Caki2 (cell line): ENCODE measurements at regions not wholly inside any gene's neighbourhood (a gene's known extent, or its start where the extent isn't known, plus 50 kb on each side); places are given as distances from the start of the nearest gene placed in this dataset.

Experiments
- DNase-seq: peaks from one replicate; pipeline ENCODE4 v3.0.0-alpha.2; 2015; ENCODE audit warnings: low read depth
- in situ Hi-C: cut with HindIII; loops from 2 replicates; pipeline ENCODE4 v1.10.0; 2016; ENCODE audit warnings: low sequenced_read_pairs, low pct_unique_long_range_greater_than_20kb, mixed read lengths

DNA sequence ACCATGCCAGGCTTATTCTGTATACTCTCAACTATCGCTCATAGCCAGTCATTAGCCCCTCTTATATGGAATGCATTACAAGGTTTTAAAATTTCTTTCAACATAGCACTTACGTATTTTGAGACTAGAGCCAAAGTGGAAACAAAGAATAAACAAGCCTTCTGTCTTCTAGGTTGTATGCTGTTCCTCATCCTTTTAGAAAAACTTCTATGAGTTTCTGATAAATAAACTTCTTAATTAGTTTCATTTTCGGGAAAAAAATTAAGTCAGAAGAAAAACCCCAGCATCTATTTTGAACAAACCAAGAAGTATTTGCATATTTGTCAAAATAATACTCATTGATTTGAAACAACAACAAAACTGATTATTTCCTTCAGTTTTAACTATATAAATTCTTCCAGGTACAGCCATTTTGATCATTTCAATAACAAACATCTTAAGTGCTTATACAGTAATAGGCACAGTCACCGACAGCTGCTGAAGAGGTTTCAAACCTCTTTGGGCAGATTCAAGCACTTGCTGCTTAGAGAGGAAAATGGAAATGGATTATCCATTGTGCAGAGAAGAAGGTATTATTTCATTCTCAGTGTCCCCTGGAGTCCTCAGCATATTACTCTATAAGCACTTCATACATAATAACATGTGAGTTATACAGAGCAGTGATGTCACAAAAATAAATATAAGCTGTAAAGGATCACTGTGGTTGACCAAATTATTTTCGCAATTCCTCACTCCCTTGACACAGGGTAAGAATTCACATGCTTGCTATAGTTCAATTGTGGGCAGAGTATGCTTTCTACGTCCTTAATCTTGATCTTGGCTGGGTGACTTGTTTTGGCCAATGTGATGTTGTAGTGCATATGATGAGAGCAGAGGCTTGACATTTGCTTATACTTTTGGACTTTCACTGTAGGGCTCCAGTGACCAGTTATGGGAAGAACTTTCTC lies 833.8 kb downstream of the TRIB2 start:
- no peak for DNase-seq
- in situ Hi-C loops, result no loop called here

DNA sequence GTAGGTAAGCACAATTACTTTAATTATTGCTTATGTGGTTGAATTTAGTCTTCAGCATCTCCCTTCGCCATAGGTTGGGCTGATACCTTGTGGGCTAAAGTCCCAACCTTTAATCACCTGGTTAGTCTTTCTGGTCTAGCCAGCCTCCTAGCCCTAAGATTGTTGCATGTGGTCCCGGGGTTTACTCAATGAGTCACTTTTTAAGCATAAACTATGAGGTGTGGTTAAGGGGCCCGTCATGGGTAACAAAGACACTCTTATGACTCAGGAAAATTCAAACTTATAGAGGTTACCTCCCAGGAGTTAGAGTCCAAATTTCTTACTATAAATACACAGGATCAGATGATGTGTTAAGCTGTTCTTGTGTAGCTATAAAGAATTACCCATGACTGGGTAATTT lies 841.6 kb downstream of the TRIB2 start:
- in situ Hi-C loops, result no loop called here
- DNase-seq, result peak; percentile 83

DNA sequence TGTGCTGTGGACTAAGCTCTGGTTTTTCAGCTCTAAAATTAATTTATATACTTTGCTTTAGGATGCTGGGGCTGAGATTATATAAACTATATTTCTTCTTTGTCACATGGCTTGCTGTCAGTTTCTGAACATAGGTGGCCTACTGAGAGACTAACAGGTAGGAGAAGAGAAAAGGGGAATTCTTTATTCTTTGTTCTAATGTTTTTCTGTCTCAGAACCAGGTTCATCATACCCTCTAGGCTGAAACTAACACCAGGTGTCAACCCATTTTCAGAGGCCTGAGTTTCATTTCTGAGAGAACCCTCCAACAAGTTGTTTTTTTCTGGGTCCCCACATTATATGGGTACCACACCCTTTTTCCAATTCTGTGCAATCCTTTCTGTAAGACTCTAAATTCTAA lies 843.6 kb downstream of the TRIB2 start:
- in situ Hi-C loops, result no loop called here
- DNase-seq, result no peak

DNA sequence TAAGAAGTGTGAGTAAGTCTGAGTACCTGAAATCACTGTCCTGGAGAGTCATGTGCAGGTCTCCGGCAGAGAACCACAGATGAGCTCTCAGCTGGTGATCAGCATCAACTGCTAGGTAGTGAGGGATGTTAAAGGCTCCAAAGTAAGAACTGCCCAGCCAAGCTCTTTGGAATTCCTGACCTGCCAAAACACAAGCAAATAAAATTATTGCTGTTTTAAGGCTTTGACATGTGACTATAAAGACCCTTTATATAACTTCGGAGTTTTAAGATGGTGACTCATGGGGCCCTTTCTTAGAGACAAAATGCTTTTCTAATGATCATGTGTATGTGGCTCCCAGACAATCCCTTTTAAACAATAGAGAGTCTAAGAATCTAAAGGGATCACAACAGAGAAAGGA lies 855.7 kb downstream of the TRIB2 start:
- DNase-seq, result no peak
- in situ Hi-C loops, result no loop called here

DNA sequence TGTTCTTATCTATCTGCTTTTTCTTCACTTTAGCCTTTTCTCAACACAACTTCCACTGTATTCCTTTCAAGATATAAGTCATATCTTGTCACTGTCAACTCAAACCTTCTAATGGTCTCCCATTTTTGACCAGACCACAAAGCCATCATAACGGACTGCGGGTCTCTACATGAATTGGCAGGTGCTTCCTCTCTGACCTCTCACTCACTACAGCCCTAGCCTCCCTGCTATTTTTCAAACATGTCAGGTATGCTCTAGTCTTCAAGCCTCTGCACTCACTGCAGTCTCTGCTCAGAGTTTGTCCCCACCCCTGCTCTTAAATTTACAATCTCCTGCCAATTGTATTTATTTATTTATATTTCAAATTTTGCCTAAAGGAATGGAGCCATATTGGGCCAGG lies 858.1 kb downstream of the TRIB2 start:
- DNase-seq, result no peak
- in situ Hi-C loops, result no loop called here

DNA sequence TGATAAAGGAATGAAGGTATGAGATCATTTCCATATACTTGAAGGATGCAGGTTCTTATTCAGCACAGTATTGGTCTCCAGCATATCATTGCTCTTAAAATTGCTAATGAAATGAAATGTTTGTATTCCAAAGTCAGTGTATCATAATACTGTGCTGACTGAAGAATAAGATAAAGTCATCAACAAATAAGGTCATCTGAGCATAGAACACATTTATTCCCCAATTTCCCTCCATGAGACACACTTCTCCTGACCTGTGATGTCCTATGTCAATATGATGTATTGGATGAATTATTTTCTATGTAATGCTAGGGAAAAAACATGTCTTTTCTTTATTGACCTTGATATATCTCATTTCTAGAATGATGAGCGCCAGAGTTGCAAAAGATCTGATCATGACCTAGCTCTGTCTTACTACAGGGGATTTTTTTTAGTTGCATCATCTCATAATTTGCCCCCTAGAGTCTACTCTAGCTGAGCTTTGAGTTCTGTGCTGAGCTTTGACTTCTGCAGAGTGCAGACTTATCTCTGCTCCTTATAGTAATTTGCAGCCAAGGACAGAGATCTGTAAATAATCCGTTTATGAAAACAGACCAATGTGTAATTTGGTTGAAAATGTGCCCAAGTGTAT lies 859.8 kb downstream of the TRIB2 start:
- in situ Hi-C loops, result no loop called here
- DNase-seq, result no peak

DNA sequence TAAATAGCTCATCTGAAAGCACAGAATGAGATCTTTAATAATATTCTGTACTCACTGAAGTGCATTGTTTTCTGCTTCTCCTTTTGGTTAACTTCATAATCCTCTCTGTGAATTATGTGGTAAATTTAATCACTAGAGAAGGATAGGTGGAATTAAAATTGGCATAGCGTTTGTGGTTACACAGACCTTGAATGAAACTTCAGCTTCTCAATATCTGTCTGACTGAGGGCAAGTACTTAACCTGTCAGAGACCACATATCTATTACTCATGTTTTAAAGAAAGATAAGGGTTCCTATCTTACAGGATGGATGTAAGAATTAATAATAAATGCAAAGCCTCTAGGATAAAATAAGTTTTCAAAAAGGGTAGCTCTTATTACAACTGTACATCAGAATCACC lies 861.8 kb downstream of the TRIB2 start:
- DNase-seq, result no peak
- in situ Hi-C loops, result no loop called here

DNA sequence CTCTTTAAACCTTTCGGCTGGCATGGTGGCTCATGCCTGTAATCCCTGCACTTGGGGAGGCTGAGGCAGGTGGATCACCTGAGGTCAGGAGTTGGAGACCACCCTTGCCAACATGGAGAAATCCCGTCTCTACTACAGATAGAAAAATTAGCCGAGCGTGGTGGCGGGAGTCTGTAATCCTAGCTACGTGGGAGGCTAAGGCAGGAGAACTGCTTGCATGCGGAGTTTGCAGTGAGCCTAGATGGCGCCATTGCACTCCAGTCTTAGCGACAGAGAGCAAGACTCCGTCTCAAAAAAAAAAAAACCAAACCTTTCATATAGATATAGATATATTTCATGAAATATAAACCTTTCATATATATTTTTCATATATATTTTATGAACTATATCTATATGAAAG lies 864.7 kb downstream of the TRIB2 start:
- DNase-seq, result no peak
- in situ Hi-C loops, result no loop called here

DNA sequence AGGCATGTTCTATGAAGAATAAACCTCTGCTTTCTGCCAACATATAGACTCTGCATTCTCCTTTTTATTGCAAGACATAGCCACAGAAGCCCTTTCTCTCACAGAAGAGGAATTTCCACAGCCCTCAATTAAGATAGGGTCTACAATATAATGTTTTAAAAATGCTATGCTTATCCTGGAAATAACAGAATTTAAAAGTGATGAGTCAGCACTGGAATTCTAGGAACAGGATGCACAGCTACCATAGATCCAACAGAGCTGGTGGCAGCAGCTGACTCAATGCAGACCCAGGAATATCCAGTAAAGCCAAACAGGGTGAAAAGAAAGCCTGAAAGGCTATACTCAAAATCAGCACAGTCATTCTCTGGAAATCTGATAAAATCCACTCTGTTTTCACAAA lies 866.9 kb downstream of the TRIB2 start:
- in situ Hi-C loops, result no loop called here
- no peak for DNase-seq

DNA sequence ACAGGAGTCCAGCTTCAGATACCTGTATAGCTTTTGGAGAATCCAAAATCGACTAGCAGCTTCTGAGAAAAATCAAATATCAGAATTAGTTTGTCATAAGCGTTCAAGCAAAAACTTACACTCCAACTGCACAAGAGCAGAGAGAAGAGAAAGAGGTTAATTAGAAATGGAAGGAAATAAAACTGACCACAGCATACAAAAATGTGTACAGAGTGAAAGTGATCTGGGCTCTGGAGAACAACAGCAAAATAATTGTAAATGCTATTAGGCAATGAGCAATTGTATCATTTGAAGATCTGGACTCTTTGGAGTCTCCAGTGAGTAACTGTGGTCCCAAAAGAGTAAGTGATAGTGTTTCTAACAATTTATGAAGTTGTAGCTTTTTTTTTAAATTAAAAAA lies 867.3 kb downstream of the TRIB2 start:
- DNase-seq, result no peak
- in situ Hi-C loops, result no loop called here

DNA sequence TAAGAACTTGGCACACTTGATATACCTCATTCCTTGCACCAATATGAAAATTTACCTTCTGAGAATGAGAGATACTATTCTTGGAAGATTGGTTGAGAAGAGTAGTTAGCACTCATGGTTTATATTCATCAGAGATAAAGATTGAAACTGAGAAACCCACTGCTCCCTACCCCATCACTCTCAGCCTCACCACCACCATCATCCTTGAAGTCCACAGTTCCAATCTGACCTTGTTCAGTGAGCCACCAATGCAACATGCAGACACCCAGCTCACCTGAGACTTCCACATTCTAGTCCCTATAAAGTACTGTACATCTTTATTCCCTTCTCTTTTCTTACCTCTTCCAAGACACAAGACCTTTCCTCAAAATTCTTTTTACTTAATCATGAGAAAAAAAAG lies 869.0 kb downstream of the TRIB2 start:
- in situ Hi-C loops, result no loop called here
- DNase-seq, result no peak

DNA sequence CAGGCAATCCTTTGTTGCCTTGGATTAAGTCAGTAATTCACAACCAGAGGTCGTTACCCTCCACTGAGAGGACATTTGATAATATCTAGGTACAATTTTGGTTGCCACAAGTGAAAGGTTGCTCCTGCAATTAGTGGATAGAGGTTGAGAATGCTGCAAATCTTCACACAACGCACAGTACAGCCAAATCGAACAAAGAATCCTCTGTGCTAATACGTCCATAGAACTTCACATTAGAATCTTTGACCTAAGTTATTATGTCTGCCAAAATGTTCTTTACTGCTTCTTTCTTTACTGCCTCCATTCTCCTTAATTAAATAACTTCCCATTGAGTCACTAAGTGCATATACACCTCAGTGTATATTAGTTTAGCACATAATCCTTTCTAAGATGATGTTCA lies 879.5 kb downstream of the TRIB2 start:
- in situ Hi-C loops, result no loop called here
- DNase-seq, result no peak

DNA sequence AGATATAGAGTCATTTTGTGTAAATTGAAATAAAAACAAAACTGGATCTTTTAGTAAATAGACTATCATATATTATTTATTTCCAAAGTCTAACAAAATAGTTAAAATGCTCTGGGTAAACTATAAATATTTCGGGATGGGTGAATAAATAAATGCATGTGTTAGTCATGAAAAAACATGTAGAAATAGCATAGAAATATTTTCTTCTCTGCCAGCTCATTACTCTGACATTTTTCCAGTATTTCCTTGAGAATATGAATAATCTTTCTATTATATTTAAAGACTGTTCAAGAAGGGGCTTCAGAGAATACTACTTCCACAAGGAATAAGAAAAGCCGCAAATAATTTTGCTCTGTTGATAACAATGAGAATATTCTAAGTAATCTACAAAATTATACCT lies 880.4 kb downstream of the TRIB2 start:
- in situ Hi-C loops, result no loop called here
- DNase-seq, result no peak

DNA sequence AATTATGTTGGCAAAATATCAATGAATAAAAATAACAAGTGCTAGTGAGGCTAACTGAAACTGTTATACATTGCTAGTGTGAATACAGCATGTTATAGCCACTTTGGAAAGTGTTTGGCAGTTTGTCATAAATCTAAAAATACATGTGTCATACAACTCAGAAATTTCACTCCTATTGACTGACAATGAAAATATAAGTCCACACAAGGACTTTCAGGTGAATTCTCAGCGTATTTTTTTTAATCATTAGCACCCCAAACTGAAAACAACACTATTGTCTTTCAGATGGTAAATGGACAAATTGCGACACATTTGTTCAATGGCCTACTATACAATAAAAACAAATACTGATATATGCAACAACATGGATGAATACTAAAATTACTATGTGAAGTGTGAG lies 884.8 kb downstream of the TRIB2 start:
- DNase-seq, result no peak
- in situ Hi-C loops, result no loop called here

DNA sequence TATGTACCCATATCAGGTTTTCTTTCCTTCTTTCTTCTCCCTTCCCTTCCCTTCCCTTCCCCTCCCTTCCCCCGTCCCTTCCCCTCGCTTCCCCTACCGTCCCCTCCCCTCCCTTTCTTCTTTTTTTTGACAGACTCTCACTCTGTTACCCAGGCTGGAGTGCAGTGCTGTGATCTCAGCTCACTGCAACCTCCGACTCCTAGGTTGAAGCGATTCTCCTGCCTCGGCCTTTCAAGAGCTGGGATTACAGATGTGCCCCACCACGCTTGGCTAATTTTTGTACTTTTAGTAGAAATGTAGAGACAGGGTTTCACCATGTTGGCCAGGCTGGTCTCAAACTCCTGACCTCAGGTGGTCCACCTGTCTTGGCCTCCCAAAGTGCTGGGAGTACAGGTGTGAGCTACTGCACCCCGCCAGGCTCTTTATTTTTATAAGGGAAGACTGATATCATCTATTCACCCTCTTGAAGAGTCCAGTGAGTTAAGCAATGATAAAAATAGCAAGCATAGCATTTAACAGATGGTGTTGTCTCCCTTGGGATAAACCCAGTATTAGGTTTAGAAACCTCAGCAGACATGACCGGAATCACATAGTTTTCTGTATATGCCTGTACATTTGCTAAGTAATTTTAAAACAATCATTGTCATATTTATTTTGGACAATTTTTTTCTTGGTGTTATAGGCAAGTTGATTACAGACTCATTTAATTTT lies 888.4 kb downstream of the TRIB2 start:
- DNase-seq, result no peak
- in situ Hi-C loops, result no loop called here

DNA sequence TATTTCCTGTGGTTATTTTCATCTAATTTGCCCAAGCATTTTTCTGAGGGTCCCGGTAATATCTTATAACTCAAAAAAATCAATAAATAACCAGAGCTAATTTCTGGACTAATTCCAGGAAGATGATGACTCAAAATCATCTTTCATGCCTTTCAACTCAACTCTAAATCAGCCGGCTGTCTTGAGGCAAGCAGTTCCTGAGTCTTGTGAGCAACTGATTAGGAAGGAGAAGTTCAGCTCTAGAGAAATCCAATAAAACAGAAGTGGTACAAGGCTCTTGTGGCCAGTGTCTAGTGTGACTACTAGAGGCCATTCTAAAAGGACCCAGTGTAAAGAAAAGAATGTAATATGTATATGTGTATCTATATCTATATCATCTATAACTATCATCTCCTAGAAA lies 890.4 kb downstream of the TRIB2 start:
- in situ Hi-C loops, result no loop called here
- DNase-seq, result no peak

DNA sequence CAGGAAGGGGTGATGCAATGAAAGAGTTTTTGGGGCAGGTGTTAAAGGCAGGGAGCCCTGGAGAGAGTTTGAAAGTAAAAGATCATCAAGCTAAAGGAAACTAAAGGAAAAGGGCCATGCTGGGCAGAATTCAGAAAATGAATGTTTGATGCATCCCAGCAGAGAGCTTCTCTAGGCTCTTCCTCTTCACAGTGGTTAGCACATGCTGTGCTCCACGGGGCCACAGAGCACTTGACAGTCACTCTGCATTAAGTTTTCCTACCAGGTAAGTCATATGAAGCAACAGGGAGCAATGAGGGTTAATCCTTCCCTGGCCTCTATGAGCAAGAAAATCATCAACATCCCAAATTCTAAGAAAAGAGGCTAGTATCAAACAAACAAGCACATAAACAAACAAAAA lies 895.2 kb downstream of the TRIB2 start:
- DNase-seq, result no peak
- in situ Hi-C loops, result no loop called here

DNA sequence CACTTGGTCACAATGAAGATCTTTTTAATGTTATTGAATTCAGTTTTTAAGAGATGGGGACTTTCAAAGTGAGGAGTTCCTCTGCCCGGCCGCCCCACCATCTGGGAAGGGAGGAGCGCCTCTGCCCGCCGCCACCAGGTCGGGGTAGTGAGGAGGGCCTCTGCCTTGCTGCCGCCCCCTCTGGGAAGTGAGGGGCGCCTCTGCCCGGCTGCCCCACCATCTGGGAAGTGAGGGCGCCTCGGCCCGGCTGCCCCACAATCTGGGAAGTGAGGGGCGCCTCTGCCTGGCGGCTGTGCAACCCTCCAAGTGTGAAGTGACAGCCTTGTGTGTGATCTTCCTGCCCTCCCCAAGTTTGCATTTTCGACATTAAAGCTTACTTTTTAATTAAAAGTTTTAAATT lies 899.3 kb downstream of the TRIB2 start:
- in situ Hi-C loops, result no loop called here
- DNase-seq, result no peak

DNA sequence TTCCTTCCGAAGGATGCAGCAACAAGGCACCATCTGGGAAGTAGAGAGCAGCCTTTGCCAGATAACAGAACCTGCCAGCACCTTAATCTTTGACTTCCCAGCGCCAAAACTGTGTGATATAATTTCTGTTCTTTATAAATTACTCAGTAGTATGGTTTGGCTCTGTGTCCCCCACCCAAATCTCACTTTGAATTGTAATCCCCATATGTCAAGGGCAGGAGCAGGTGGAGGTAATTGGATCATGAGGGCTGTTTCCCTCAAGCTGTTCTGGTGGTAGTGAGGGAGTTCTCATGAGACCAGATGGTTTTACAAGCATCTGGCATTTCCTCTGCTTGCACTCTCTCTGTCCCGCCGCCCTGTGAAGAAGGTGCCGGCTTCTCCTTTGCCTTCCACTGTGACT lies 899.9 kb downstream of the TRIB2 start:
- in situ Hi-C loops, result no loop called here
- DNase-seq, result no peak
